Right lobe of liver (tissue), 6 donors: ENCODE measurements at regions not wholly inside any gene's neighbourhood (a gene's known extent, or its start where the extent isn't known, plus 50 kb on each side); places are given as distances from the start of the nearest gene placed in this dataset.

Experiments used
- ATAC-seq, 4 donors: fragments of 200-7000 bp; cut with Tn5 transposase; one replicate each; pipeline ENCODE4 v1.9.1; 2020; ENCODE audit warnings: mild to moderate bottlenecking in 4 of 4, moderate library complexity in 4 of 4
- DNase-seq, 3 donors: peaks; one replicate each; pipeline ENCODE4 v3.0.0-alpha.2; 2020
- H3K27ac ChIP-seq, 3 donors: fragments of 200-600 bp; one replicate each; pipeline ENCODE4 v1.8.0; 2022
- H3K27me3 ChIP-seq, 2 donors: fragments of 200-600 bp; one replicate each; pipeline ENCODE4 v1.8.0; 2022
- H3K36me3 ChIP-seq, 4 donors: fragments of 200-600 bp; sonication (generic) in 1 of 4; one replicate each; pipeline versions ENCODE4 v1.5.1 to v1.8.0; 2017 to 2022; ENCODE audit warnings: control low read depth in 1 of 4
- H3K4me1 ChIP-seq, 4 donors: fragments of 200-600 bp; sonication (generic) in 1 of 4; one replicate each; pipeline versions ENCODE4 v1.5.1 to v1.8.0; 2017 to 2022; ENCODE audit warnings: control low read depth in 1 of 4
- H3K4me3 ChIP-seq, 3 donors: fragments of 200-600 bp; one replicate each; pipeline ENCODE4 v1.8.0; 2022
- H3K9me3 ChIP-seq, 4 donors: fragments of 200-600 bp; sonication (generic) in 1 of 4; one replicate each; pipeline versions ENCODE4 v1.5.1 to v1.8.0; 2017 to 2022; ENCODE audit warnings: control low read depth in 1 of 4
- CTCF ChIP-seq, 4 donors: fragments of 200-600 bp in 3 of 4; fragments of 450-650 bp in 1 of 4; IDR thresholded peaks; one replicate each; pipeline versions ENCODE4 v1.5.1 to v1.8.0; 2016 to 2022; ENCODE audit warnings: antibody characterized with exemption in 4 of 4, mild to moderate bottlenecking in 2 of 4
- POLR2A ChIP-seq: fragments of 450-650 bp; IDR thresholded peaks from one replicate; pipeline ENCODE4 v1.6.1; 2017; ENCODE audit warnings: antibody characterized with exemption, mild to moderate bottlenecking
- WGBS: methylation state at CpG from one replicate; pipeline ENCODE4 v1.1.6; 2018; ENCODE audit warnings: low coverage, low lambda C conversion rate; ENCODE audit not compliant: insufficient coverage; ENCODE audit errors: missing lambda C conversion rate; 5-methylcytosine and 5-hydroxymethylcytosine counted together
- intact Hi-C, 2 donors: fragments of 100-400 bp; cut with DNase I; formaldehyde crosslinking; loops; one replicate each; pipeline versions ENCODE4 v1.11.2 to v1.14.1; 2022
- donor health status: DM: no; HTN: yes; CAD: no.
- donor health status: DM: no; HTN: no; CAD: no.
- donor health status: DM: no; HTN: no; CAD: no.
- donor health status: DM: no; HTN: yes; CAD: no.
- donor health status: DM: no; HTN: yes; CAD: no.

- H3K9me3 ChIP-seq: no peaks in the 10 kb centered on the region
- intact Hi-C loops: no loop called here
- H3K27me3 ChIP-seq: no peaks in the 10 kb centered on the region
- 38% methylated on average over 4 of the region's 4 CpGs for WGBS
- no peak for DNase-seq
- H3K36me3 ChIP-seq: no peaks in the 10 kb centered on the region
- no peak overlapping the region for H3K27ac ChIP-seq
- H3K4me1 ChIP-seq: no peaks in the 10 kb centered on the region
- no peak overlapping the region for H3K4me3 ChIP-seq
- no peak for ATAC-seq
- no peak for TF ChIP-seq POLR2A
- no peak for TF ChIP-seq CTCF (IDR thresholded peaks at IDR 0.05)
Observed at GRCh38 chr11:43119275-43119970, 192.4 kb upstream of the API5 start.

DNA sequence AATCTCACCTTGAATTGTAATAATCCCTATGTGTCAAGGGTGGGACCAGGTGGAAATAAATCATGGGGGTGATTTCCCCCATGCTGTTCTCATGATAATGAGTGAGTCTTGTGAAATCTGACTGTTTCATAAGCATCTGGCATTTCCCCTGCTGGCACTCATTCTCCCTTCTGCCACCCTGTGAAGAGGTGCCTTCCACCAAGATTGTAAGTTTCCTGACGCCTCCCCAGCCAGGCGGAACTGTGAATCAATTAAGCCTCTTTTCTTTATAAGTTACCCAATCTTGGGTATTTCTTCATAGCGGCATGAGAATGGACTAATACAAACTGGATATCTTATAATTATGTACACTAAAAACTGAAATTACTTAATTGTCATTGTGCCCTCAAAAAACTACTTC lies 189.2 kb upstream of the API5 start:
- DNase-seq (no peak), ATAC-seq (no peak)
- H3K27ac ChIP-seq: no peak overlapping the region
- no peak for TF ChIP-seq POLR2A
- no peak for TF ChIP-seq CTCF (IDR thresholded peaks at IDR 0.05)
- no peaks in the 10 kb centered on the region for H3K9me3 ChIP-seq
- intact Hi-C loops: no loop called here
- WGBS: 63% methylated on average over 2 of the region's 3 CpGs
- no peaks in the 10 kb centered on the region for H3K36me3 ChIP-seq
- H3K27me3 ChIP-seq: no peaks in the 10 kb centered on the region
- H3K4me3 ChIP-seq: no peak overlapping the region
- no peaks in the 10 kb centered on the region for H3K4me1 ChIP-seq

GRCh38 chr11:43123443-43123842 lies 188.4 kb upstream of the API5 start:
- Histone ChIP-seq H3K4me1 (no peaks in the 10 kb centered on the region), H3K27ac (no peak overlapping the region), H3K9me3 (no peaks in the 10 kb centered on the region), H3K36me3 (no peaks in the 10 kb centered on the region), H3K27me3 (no peaks in the 10 kb centered on the region), H3K4me3 (no peak overlapping the region)
- no peak for DNase-seq
- ATAC-seq: no peak
- no peak for TF ChIP-seq CTCF (IDR thresholded peaks at IDR 0.05)
- no peak for TF ChIP-seq POLR2A
- WGBS: 33% methylated on average over 1 of the region's 1 CpG
- intact Hi-C loops: no loop called here

GRCh38 chr11:43124272-43124935 lies 187.4 kb upstream of the API5 start:
- Histone ChIP-seq H3K4me1 (no peaks in the 10 kb centered on the region), H3K27ac (no peak overlapping the region), H3K36me3 (no peaks in the 10 kb centered on the region), H3K27me3 (no peaks in the 10 kb centered on the region), H3K9me3 (no peaks in the 10 kb centered on the region), H3K4me3 (no peak overlapping the region)
- TF ChIP-seq POLR2A (no peak), CTCF (IDR thresholded peaks at IDR 0.05) (no peak)
- 39% methylated on average over 3 of the region's 3 CpGs for WGBS
- no peak for ATAC-seq
- intact Hi-C loops: no loop called here
- DNase-seq: no peak
